HepG2 (cell line): ENCODE measurements at regions not wholly inside any gene's neighbourhood (a gene's known extent, or its start where the extent isn't known, plus 50 kb on each side); places are given as distances from the start of the nearest gene placed in this dataset.

Experiments
- ATAC-seq: fragments of 200-7000 bp; cut with Tn5 transposase; 3 replicates; pipeline ENCODE4 v1.9.1; 2020; ENCODE audit warnings: mild to moderate bottlenecking, moderate library complexity
- BruUV-seq: library from RNA; stranded (reverse); fragments of 400-500 nt; replicated peaks from 2 replicates; lab custom pipeline; 2021; lab: Mats Ljungman, UMichigan
- CTCF ChIA-PET: fragments of 300-600 bp; formaldehyde crosslinking; extraction: SDS; loops from one replicate; lab custom pipeline; 2021; ENCODE audit warnings: low total read pairs, inconsistent platforms, low intra/inter-chr PET ratio; lab: Yijun Ruan, JAX
- POLR2A ChIA-PET: fragments of 350-600 bp; sonication (Branson Sonifier 250); formaldehyde crosslinking; loops from one replicate; lab custom pipeline; 2020; ENCODE audit warnings: antibody characterized with exemption, inconsistent platforms; lab: Yijun Ruan, JAX
- DNase-seq: peaks from one replicate; pipeline ENCODE4 v3.0.0-alpha.2; 2015; ENCODE audit warnings: low spot score
- FAIRE-seq: peaks from 3 replicates; lab custom pipeline; 2011; peaks lifted over from hg19 to GRCh38; lab: Jason Lieb, UNC
- H2AFZ ChIP-seq: one replicate; pipeline ENCODE4 v1.6.1; 2011; ENCODE audit warnings: low read length, inconsistent platforms
- H3K27ac ChIP-seq: fragments of 300-600 bp; 3 replicates; pipeline ENCODE4 v1.8.0; 2011; ENCODE audit warnings: mixed run types, mild to moderate bottlenecking, mixed read lengths, low read length, inconsistent platforms; ENCODE audit not compliant: insufficient read depth; ENCODE audit errors: extremely low read length
- H3K27me3 ChIP-seq, 2 experiments: fragments of 200-600 bp in 1 of 2; 2 replicates in 1 of 2; 3 replicates in 1 of 2; pipeline versions ENCODE4 v1.6.0 to v1.8.0; 2011; ENCODE audit warnings: low read length in 2 of 2, mild to moderate bottlenecking in 2 of 2, moderate library complexity in 2 of 2, inconsistent platforms in 1 of 2; ENCODE audit not compliant: insufficient read depth in 2 of 2, control insufficient read depth in 1 of 2
- H3K36me3 ChIP-seq, 2 experiments: fragments of 200-600 bp in 1 of 2; replicated peaks in 1 of 2; 2 replicates in 1 of 2; 3 replicates in 1 of 2; pipeline versions ENCODE4 v1.5.1 to v1.8.0; 2011; ENCODE audit warnings: low read length in 2 of 2, inconsistent platforms in 1 of 2; ENCODE audit not compliant: insufficient read depth in 2 of 2, control insufficient read depth in 1 of 2
- H3K4me1 ChIP-seq: 2 replicates; pipeline ENCODE4 v1.5.1; 2012; ENCODE audit warnings: low read length, inconsistent platforms; ENCODE audit not compliant: insufficient read depth
- H3K4me2 ChIP-seq: 2 replicates; pipeline ENCODE4 v1.6.0; 2011; ENCODE audit warnings: low read depth, low read length, inconsistent platforms
- H3K4me3 ChIP-seq, 3 experiments: fragments of 200-600 bp in 1 of 3; sonication (generic), shearing (Covaris generic) in 1 of 3; replicated peaks in 1 of 3; 2 replicates each; pipeline ENCODE4 v1.5.1; 2011 to 2016; ENCODE audit warnings: low read length in 3 of 3, inconsistent platforms in 2 of 3, low read depth in 2 of 3, mild to moderate bottlenecking in 2 of 3, control low read depth in 1 of 3, mixed read lengths in 1 of 3; ENCODE audit not compliant: insufficient read depth in 1 of 3
- H3K79me2 ChIP-seq: one replicate; pipeline ENCODE4 v1.6.1; 2011; ENCODE audit warnings: low read length, inconsistent platforms; ENCODE audit not compliant: insufficient read depth
- H3K9ac ChIP-seq: 2 replicates; pipeline ENCODE4 v1.6.0; 2011; ENCODE audit warnings: mild to moderate bottlenecking, low read depth, low read length, inconsistent platforms; ENCODE audit not compliant: insufficient read depth
- H3K9me3 ChIP-seq: 2 replicates; pipeline ENCODE4 v1.5.1; 2012; ENCODE audit warnings: mild to moderate bottlenecking, low read length
- H4K20me1 ChIP-seq: 2 replicates; pipeline ENCODE4 v1.6.0; 2011; ENCODE audit warnings: inconsistent platforms, mild to moderate bottlenecking, low read length, moderate library complexity; ENCODE audit not compliant: insufficient read depth
- CENPT ChIP-seq: sonication (generic); formaldehyde crosslinking; IDR thresholded peaks from 2 replicates; pipeline ENCODE4 v1.8.0; 2022; ENCODE audit warnings: low read depth, mild to moderate bottlenecking, moderate library complexity, missing genetic modification reagents
- GFI1 ChIP-seq: sonication (generic); formaldehyde crosslinking; IDR thresholded peaks from 2 replicates; pipeline ENCODE4 v1.5.0; 2020; ENCODE audit warnings: missing genetic modification reagents, mild to moderate bottlenecking, borderline replicate concordance
- JUNB ChIP-seq: sonication (generic); formaldehyde crosslinking; IDR thresholded peaks from 2 replicates; pipeline ENCODE4 v1.8.0; 2022; ENCODE audit warnings: missing genetic modification reagents, mild to moderate bottlenecking, borderline replicate concordance
- PRPF4 ChIP-seq: fragments of 200-400 bp; formaldehyde crosslinking; IDR thresholded peaks from 2 replicates; pipeline ENCODE4 v1.6.1; 2016; ENCODE audit warnings: low read length, low read depth; ENCODE audit not compliant: poor library complexity, severe bottlenecking
- SATB2 ChIP-seq: sonication (generic); formaldehyde crosslinking; IDR thresholded peaks from 2 replicates; pipeline ENCODE4 v1.5.0; 2020; ENCODE audit warnings: missing genetic modification reagents
- YEATS4 ChIP-seq: sonication (generic); formaldehyde crosslinking; IDR thresholded peaks from 2 replicates; pipeline ENCODE4 v1.4.0; 2020; ENCODE audit warnings: missing genetic modification reagents, borderline replicate concordance
- ZMAT3 ChIP-seq: sonication (generic); formaldehyde crosslinking; conservative IDR thresholded peaks from 2 replicates; pipeline ENCODE4 v1.7.0; 2021; ENCODE audit warnings: missing genetic modification reagents
- ZNF225 ChIP-seq: sonication (generic); formaldehyde crosslinking; IDR thresholded peaks from 2 replicates; pipeline ENCODE4 v1.4.0; 2020; ENCODE audit warnings: mild to moderate bottlenecking, missing genetic modification reagents
- ZNF430 ChIP-seq: sonication (generic); formaldehyde crosslinking; IDR thresholded peaks from 2 replicates; pipeline ENCODE4 v1.9.0; 2021; ENCODE audit warnings: mild to moderate bottlenecking, missing genetic modification reagents
- ZNF883 ChIP-seq: sonication (generic); formaldehyde crosslinking; IDR thresholded peaks from 2 replicates; pipeline ENCODE4 v1.5.1; 2020; ENCODE audit warnings: mild to moderate bottlenecking, missing genetic modification reagents; ENCODE audit errors: not compliant biosample characterization
- WGBS: methylation state at CpG from one replicate; pipeline ENCODE4 v1.1.6; 2017; ENCODE audit warnings: low lambda C conversion rate; 5-methylcytosine and 5-hydroxymethylcytosine counted together
- in situ Hi-C: cut with HindIII; loops from 2 replicates; pipeline ENCODE4 v1.10.0; 2017; ENCODE audit warnings: low pct_unique_long_range_greater_than_20kb; ENCODE audit not compliant: extremely low pct_ligation_motif_present
- intact Hi-C: fragments of 100-400 bp; cut with micrococcal nuclease; formaldehyde crosslinking; loops from one replicate; pipeline ENCODE4 v1.10.0; 2022; ENCODE audit not compliant: unreplicated experiment
- TF ChIP-seq, protein P1 (sequence below): sonication (generic); formaldehyde crosslinking; IDR thresholded peaks from 2 replicates; pipeline ENCODE4 v1.4.0; 2020; ENCODE audit warnings: missing genetic modification reagents, borderline replicate concordance
- TF ChIP-seq, protein P2 (sequence below): sonication (generic); formaldehyde crosslinking; IDR thresholded peaks from 2 replicates; pipeline ENCODE4 v1.5.0; 2020; ENCODE audit warnings: mild to moderate bottlenecking, low read depth, missing genetic modification reagents, borderline replicate concordance

DNA sequence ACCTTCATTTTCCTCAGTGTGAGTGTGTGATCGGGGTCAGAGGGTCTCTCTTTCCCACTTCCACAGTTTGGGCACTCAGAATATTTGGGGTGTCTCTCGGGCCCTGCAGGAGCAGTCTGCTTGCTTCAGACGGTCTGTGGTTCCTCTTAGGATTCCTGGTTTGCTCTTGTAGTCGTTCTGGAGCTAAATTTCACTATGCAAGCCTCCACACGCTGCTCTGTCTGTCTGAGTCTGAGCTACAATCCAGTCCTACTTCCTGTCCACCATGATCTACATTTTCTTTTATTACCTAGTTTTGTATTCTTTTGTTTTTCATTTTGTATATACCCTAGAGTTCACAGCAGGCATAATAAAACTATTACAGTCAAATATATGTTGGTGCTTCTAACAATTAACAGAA is 1967.3 kb upstream of the NUDT12 start:
- Histone ChIP-seq H4K20me1 (no peaks in the 10 kb centered on the region), H3K4me1 (no peaks in the 10 kb centered on the region), H3K4me2 (no peak overlapping the region), H3K27ac (no peak overlapping the region), H3K79me2 (no peaks in the 10 kb centered on the region), H3K9ac (no peak overlapping the region), H3K9me3 (no peaks in the 10 kb centered on the region), H3K27me3 (no peaks in the 10 kb centered on the region), H3K36me3 (no peaks in the 10 kb centered on the region), H2AFZ (no peak overlapping the region), H3K4me3 (no peak overlapping the region)
- DNase-seq (no peak), FAIRE-seq (no peak), ATAC-seq (no peak)
- no TSS peak for BruUV-seq
- ChIA-PET POLR2A (no interaction called here), CTCF (no interaction called here)
- no peak for TF ChIP-seq ZMAT3 (CRISPR knock-in tag)
- TF ChIP-seq ZNF430 (CRISPR knock-in tag), result no peak
- TF ChIP-seq ZNF225 (CRISPR knock-in tag), result no peak
- no peak for TF ChIP-seq YEATS4 (CRISPR knock-in tag)
- TF ChIP-seq, protein P1, sequence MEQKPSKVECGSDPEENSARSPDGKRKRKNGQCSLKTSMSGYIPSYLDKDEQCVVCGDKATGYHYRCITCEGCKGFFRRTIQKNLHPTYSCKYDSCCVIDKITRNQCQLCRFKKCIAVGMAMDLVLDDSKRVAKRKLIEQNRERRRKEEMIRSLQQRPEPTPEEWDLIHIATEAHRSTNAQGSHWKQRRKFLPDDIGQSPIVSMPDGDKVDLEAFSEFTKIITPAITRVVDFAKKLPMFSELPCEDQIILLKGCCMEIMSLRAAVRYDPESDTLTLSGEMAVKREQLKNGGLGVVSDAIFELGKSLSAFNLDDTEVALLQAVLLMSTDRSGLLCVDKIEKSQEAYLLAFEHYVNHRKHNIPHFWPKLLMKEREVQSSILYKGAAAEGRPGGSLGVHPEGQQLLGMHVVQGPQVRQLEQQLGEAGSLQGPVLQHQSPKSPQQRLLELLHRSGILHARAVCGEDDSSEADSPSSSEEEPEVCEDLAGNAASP (CRISPR knock-in tag), result no peak
- TF ChIP-seq ZNF883 (CRISPR knock-in tag), result no peak
- no peak for TF ChIP-seq CENPT
- TF ChIP-seq PRPF4, result no peak
- no peak for TF ChIP-seq SATB2
- TF ChIP-seq JUNB, result no peak
- TF ChIP-seq, protein P2, sequence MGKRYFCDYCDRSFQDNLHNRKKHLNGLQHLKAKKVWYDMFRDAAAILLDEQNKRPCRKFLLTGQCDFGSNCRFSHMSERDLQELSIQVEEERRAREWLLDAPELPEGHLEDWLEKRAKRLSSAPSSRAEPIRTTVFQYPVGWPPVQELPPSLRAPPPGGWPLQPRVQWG, result no peak
- TF ChIP-seq GFI1 (CRISPR knock-in tag), result no peak
- WGBS, result 0% methylated on average over 5 of the region's 5 CpGs
- intact Hi-C loops (no loop called here), in situ Hi-C loops (no loop called here)
